ENCODE measurements at regions not wholly inside any gene's neighbourhood (a gene's known extent, or its start where the extent isn't known, plus 50 kb on each side); places are given as distances from the start of the nearest gene placed in this dataset.

DNA sequence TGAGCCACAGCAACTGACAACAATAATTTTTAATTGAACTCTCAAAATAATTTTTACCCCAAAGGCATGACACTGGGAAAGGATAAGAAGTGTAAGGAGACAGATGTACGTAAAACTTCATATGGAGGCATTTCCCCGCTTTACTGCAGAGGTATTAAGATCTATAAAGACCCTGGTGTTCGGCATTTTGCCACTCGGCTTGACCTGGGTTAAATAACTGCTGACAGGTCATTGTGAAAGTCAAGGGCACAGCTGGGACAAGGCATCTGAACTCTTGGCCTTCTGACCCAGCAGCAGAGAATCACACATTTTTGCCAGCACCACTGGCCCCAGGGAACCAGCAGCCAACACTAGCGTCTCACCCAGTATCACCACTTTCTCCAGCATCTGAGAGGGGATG is 372.1 kb downstream of the SOX9 start:
- intact Hi-C loops (cut with DNase I), result no loop called here
- no peak for TF ChIP-seq CTCF (IDR thresholded peaks at IDR 0.05)
- H3K36me3 ChIP-seq, result no peaks in the 10 kb centered on the region
- H3K9ac ChIP-seq (ENCODE audit: low read depth in 2 of 2, low read length in 2 of 2), result no peak overlapping the region
- DNase-seq, result no peak
- no peaks in the 10 kb centered on the region for H3K4me1 ChIP-seq
- H3K9me3 ChIP-seq, result no peaks in the 10 kb centered on the region
- no peak overlapping the region for H3K27ac ChIP-seq
- no peak overlapping the region for H3K4me3 ChIP-seq
- no peaks in the 10 kb centered on the region for H3K27me3 ChIP-seq

GRCh38 chr17:72494566-72494965 is 373.7 kb downstream of the SOX9 start:
- Histone ChIP-seq H3K4me3 (no peak overlapping the region), H3K9me3 (no peaks in the 10 kb centered on the region), H3K27ac (no peak overlapping the region), H3K9ac (ENCODE audit: low read depth in 2 of 2, low read length in 2 of 2) (no peak overlapping the region), H3K4me1 (no peaks in the 10 kb centered on the region), H3K27me3 (no peaks in the 10 kb centered on the region), H3K36me3 (no peaks in the 10 kb centered on the region)
- peak; percentile 59 for DNase-seq
- TF ChIP-seq CTCF (IDR thresholded peaks at IDR 0.05), result no peak
- intact Hi-C loops (cut with DNase I), result no loop called here

DNA sequence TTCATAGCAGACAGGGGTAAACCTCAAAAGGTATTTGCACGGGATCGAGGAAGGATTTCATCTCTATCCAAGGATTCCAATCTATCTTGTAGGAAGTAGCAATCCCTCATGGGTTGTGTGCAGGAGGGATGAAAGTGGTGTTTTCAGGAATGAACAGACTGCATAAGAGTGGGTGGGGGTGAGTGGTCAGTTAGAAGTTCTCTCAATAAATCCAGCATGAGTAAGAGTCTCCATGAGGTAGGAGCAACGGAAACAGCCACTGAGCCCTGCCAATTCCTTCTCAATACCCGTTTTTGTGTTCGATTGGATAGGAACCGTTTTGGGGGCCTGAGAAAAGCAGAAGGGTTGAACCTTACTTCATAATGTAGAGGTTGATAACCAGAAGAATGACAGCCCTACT is 375.6 kb downstream of the SOX9 start:
- intact Hi-C loops (cut with DNase I), result no loop called here
- Histone ChIP-seq H3K4me3 (no peak overlapping the region), H3K9me3 (no peaks in the 10 kb centered on the region), H3K9ac (ENCODE audit: low read depth in 2 of 2, low read length in 2 of 2) (no peak overlapping the region), H3K27me3 (no peaks in the 10 kb centered on the region), H3K36me3 (no peaks in the 10 kb centered on the region), H3K27ac (no peak overlapping the region), H3K4me1 (no peaks in the 10 kb centered on the region)
- no peak for DNase-seq
- TF ChIP-seq CTCF (IDR thresholded peaks at IDR 0.05), result no peak

DNA sequence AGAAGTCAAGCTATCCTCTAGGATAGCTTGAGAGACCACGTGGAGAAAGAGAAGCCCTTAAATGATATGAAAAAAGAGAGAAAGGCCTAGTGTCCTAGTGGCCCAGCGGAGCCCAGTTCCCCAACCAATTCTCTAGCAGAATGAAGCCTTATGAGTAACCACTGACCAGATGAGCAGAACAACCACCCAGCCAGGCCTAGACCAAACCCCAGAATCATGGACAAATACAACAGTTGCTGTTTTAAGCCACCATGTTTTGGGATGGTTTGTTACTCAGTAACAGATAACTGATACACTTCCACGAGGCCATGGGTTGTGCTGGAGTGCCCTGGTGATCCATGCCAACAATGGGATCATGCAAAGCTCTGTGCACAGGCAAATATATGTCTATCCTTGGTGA is 377.1 kb downstream of the SOX9 start:
- no peak for TF ChIP-seq CTCF (IDR thresholded peaks at IDR 0.05)
- no peak for DNase-seq
- intact Hi-C loops (cut with DNase I), result no loop called here
- no peaks in the 10 kb centered on the region for H3K9me3 ChIP-seq
- H3K4me3 ChIP-seq, result no peak overlapping the region
- H3K4me1 ChIP-seq, result no peaks in the 10 kb centered on the region
- no peak overlapping the region for H3K27ac ChIP-seq
- H3K27me3 ChIP-seq, result no peaks in the 10 kb centered on the region
- no peaks in the 10 kb centered on the region for H3K36me3 ChIP-seq
- H3K9ac ChIP-seq (ENCODE audit: low read depth in 2 of 2, low read length in 2 of 2), result no peak overlapping the region

GRCh38 chr17:72498364-72499210 is 377.8 kb downstream of the SOX9 start:
- Histone ChIP-seq H3K4me1 (no peaks in the 10 kb centered on the region), H3K27ac (no peak overlapping the region), H3K9me3 (no peaks in the 10 kb centered on the region), H3K9ac (ENCODE audit: low read depth in 2 of 2, low read length in 2 of 2) (no peak overlapping the region), H3K4me3 (no peak overlapping the region), H3K27me3 (no peaks in the 10 kb centered on the region), H3K36me3 (no peaks in the 10 kb centered on the region)
- intact Hi-C loops (cut with DNase I), result no loop called here
- no peak for DNase-seq
- no peak for TF ChIP-seq CTCF (IDR thresholded peaks at IDR 0.05)

All from colonic mucosa (tissue), 4 donors.